ENCODE measurements at regions not wholly inside any gene's neighbourhood (a gene's known extent, or its start where the extent isn't known, plus 50 kb on each side); places are given as distances from the start of the nearest gene placed in this dataset.

GRCh38 chr4:22187203-22187820, 238.7 kb upstream of the KCNIP4 start:
- no peaks in the 10 kb centered on the region for H3K4me1 Mint-ChIP-seq (ENCODE audit: unreplicated experiment)
- H3K27ac Mint-ChIP-seq (ENCODE audit: unreplicated experiment), result no peak overlapping the region

GRCh38 chr4:22181736-22182135, 233.2 kb upstream of the KCNIP4 start:
- Mint-ChIP-seq H3K36me3 (ENCODE audit: low read depth, unreplicated experiment) (no peaks in the 10 kb centered on the region), H3K9me3 (ENCODE audit: unreplicated experiment) (no peaks in the 10 kb centered on the region), H3K4me3 (ENCODE audit: unreplicated experiment) (no peak overlapping the region), H3K27ac (ENCODE audit: unreplicated experiment) (no peak overlapping the region), H3K27me3 (ENCODE audit: unreplicated experiment) (no peaks in the 10 kb centered on the region), H3K4me1 (ENCODE audit: unreplicated experiment) (no peaks in the 10 kb centered on the region)
- no peak for DNase-seq (ENCODE audit: low spot score)
- no peak for TF ChIP-seq CTCF (IDR thresholded peaks at IDR 0.05; ENCODE audit: unreplicated experiment)

More at GRCh38 chr4:22187203-22187820, 238.7 kb upstream of the KCNIP4 start:
- DNase-seq (ENCODE audit: low spot score), result no peak
- no peaks in the 10 kb centered on the region for H3K27me3 Mint-ChIP-seq (ENCODE audit: unreplicated experiment)
- no peak for TF ChIP-seq CTCF (IDR thresholded peaks at IDR 0.05; ENCODE audit: unreplicated experiment)
- H3K9me3 Mint-ChIP-seq (ENCODE audit: unreplicated experiment), result no peaks in the 10 kb centered on the region
- no peak overlapping the region for H3K4me3 Mint-ChIP-seq (ENCODE audit: unreplicated experiment)
- H3K36me3 Mint-ChIP-seq (ENCODE audit: low read depth, unreplicated experiment), result no peaks in the 10 kb centered on the region

- Mint-ChIP-seq H3K36me3 (ENCODE audit: low read depth, unreplicated experiment) (no peaks in the 10 kb centered on the region), H3K27me3 (ENCODE audit: unreplicated experiment) (no peaks in the 10 kb centered on the region), H3K4me1 (ENCODE audit: unreplicated experiment) (no peaks in the 10 kb centered on the region), H3K9me3 (ENCODE audit: unreplicated experiment) (no peaks in the 10 kb centered on the region), H3K4me3 (ENCODE audit: unreplicated experiment) (no peak overlapping the region), H3K27ac (ENCODE audit: unreplicated experiment) (no peak overlapping the region)
- TF ChIP-seq CTCF (IDR thresholded peaks at IDR 0.05; ENCODE audit: unreplicated experiment), result no peak
- no peak for DNase-seq (ENCODE audit: low spot score)
Measured at GRCh38 chr4:22179124-22179874, 230.7 kb upstream of the KCNIP4 start.

- Mint-ChIP-seq H3K27me3 (ENCODE audit: unreplicated experiment) (no peaks in the 10 kb centered on the region), H3K27ac (ENCODE audit: unreplicated experiment) (no peak overlapping the region), H3K4me1 (ENCODE audit: unreplicated experiment) (peaks cover 4% of the 10 kb centered on the region), H3K4me3 (ENCODE audit: unreplicated experiment) (no peak overlapping the region), H3K36me3 (ENCODE audit: low read depth, unreplicated experiment) (no peaks in the 10 kb centered on the region), H3K9me3 (ENCODE audit: unreplicated experiment) (no peaks in the 10 kb centered on the region)
- DNase-seq (ENCODE audit: low spot score), result no peak
- no peak for TF ChIP-seq CTCF (IDR thresholded peaks at IDR 0.05; ENCODE audit: unreplicated experiment)
Measured at GRCh38 chr4:22174640-22175039, 226.1 kb upstream of the KCNIP4 start.

GRCh38 chr4:22170353-22170752, 221.8 kb upstream of the KCNIP4 start:
- H3K27me3 Mint-ChIP-seq (ENCODE audit: unreplicated experiment), result no peaks in the 10 kb centered on the region
- H3K36me3 Mint-ChIP-seq (ENCODE audit: low read depth, unreplicated experiment), result no peaks in the 10 kb centered on the region
- TF ChIP-seq CTCF (IDR thresholded peaks at IDR 0.05; ENCODE audit: unreplicated experiment), result no peak
- no peaks in the 10 kb centered on the region for H3K9me3 Mint-ChIP-seq (ENCODE audit: unreplicated experiment)
- H3K27ac Mint-ChIP-seq (ENCODE audit: unreplicated experiment), result no peak overlapping the region
- DNase-seq (ENCODE audit: low spot score), result no peak
- H3K4me3 Mint-ChIP-seq (ENCODE audit: unreplicated experiment), result no peak overlapping the region
- H3K4me1 Mint-ChIP-seq (ENCODE audit: unreplicated experiment), result peaks cover 4% of the 10 kb centered on the region

Measured in endothelial cell (in vitro differentiated cells).